H1 (cell line): ENCODE measurements at regions not wholly inside any gene's neighbourhood (a gene's known extent, or its start where the extent isn't known, plus 50 kb on each side); places are given as distances from the start of the nearest gene placed in this dataset.

Experiments used
- CTCF ChIA-PET: fragments of 300-600 bp; sonication (Branson Sonifier 250); formaldehyde crosslinking; loops from one replicate; lab custom pipeline; 2021; ENCODE audit not compliant: partially characterized antibody; lab: Charles Lee
- POLR2A ChIA-PET: fragments of 300-600 bp; sonication (Branson Sonifier 250); formaldehyde crosslinking; loops from one replicate; lab custom pipeline; 2021; ENCODE audit warnings: inconsistent platforms; ENCODE audit not compliant: partially characterized antibody; lab: Charles Lee
- DNase-seq, 2 experiments: peaks; one replicate each; pipeline versions ENCODE4 v3.0.0 to v3.0.0-alpha.2; 2010 to 2022; ENCODE audit warnings: low spot score in 2 of 2, low read depth in 1 of 2, mixed read lengths in 1 of 2
- FAIRE-seq: peaks from 2 replicates; lab custom pipeline; 2011; peaks lifted over from hg19 to GRCh38; lab: Jason Lieb, UNC
- H2AFZ ChIP-seq: 2 replicates; pipeline ENCODE4 v1.8.1; 2012; ENCODE audit warnings: low read length, inconsistent platforms
- H2AK5ac ChIP-seq: 2 replicates; pipeline ENCODE4 v1.6.1; 2013; ENCODE audit warnings: low read depth, low read length
- H2BK120ac ChIP-seq: replicated peaks from 2 replicates; pipeline ENCODE3; 2013; ENCODE audit warnings: low read depth, low read length, inconsistent platforms
- H2BK12ac ChIP-seq: 2 replicates; pipeline ENCODE4 v1.6.1; 2013; ENCODE audit warnings: low read depth, low read length
- H2BK15ac ChIP-seq: 2 replicates; pipeline ENCODE4 v1.6.1; 2013; ENCODE audit warnings: low read length
- H2BK20ac ChIP-seq: 2 replicates; pipeline ENCODE4 v1.6.1; 2013; ENCODE audit warnings: low read length
- H2BK5ac ChIP-seq: 2 replicates; pipeline ENCODE4 v1.6.1; 2013; ENCODE audit warnings: low read depth, low read length
- H3K14ac ChIP-seq: 2 replicates; pipeline ENCODE4 v1.6.1; 2013; ENCODE audit warnings: inconsistent platforms; ENCODE audit not compliant: insufficient read length
- H3K18ac ChIP-seq: 2 replicates; pipeline ENCODE4 v1.6.1; 2013; ENCODE audit warnings: low read length; ENCODE audit errors: extremely low read depth
- H3K23ac ChIP-seq: 2 replicates; pipeline ENCODE4 v1.6.1; 2013; ENCODE audit warnings: inconsistent platforms; ENCODE audit not compliant: insufficient read length
- H3K23me2 ChIP-seq: 2 replicates; pipeline ENCODE4 v1.6.1; 2013; ENCODE audit warnings: low read depth, low read length
- H3K27ac ChIP-seq: 2 replicates; pipeline ENCODE4 v1.6.1; 2011; ENCODE audit warnings: low read depth, low read length, inconsistent platforms
- H3K27me3 ChIP-seq, 4 experiments: replicated peaks in 1 of 4; 1 replicate in 1 of 4; 2 replicates in 3 of 4; pipeline versions ENCODE4 v1.6.1 to v1.8.1; 2011 to 2013; ENCODE audit warnings: low read length in 3 of 4, mild to moderate bottlenecking in 3 of 4, inconsistent platforms in 2 of 4, mixed read lengths in 2 of 4, moderate library complexity in 1 of 4; ENCODE audit not compliant: control insufficient read depth in 3 of 4, insufficient read depth in 3 of 4; ENCODE audit errors: extremely low read depth in 1 of 4
- H3K36me3 ChIP-seq, 4 experiments: 2 replicates each; pipeline versions ENCODE4 v1.6.1 to v1.8.1; 2011 to 2013; ENCODE audit warnings: mild to moderate bottlenecking in 4 of 4, low read length in 3 of 4, moderate library complexity in 2 of 4, control low read depth in 1 of 4, inconsistent platforms in 1 of 4; ENCODE audit not compliant: insufficient read depth in 4 of 4, control insufficient read depth in 2 of 4
- H3K4ac ChIP-seq: replicated peaks from 2 replicates; pipeline ENCODE3; 2013; ENCODE audit warnings: low read length, low read depth, mixed read lengths, inconsistent platforms; ENCODE audit not compliant: insufficient read length
- H3K4me1 ChIP-seq, 4 experiments: replicated peaks in 1 of 4; 1 replicate in 1 of 4; 2 replicates in 3 of 4; pipeline versions ENCODE4 v1.6.1 to v1.8.1; 2011 to 2013; ENCODE audit warnings: low read length in 3 of 4, inconsistent platforms in 2 of 4, mixed read lengths in 1 of 4; ENCODE audit not compliant: insufficient read depth in 4 of 4, control insufficient read depth in 3 of 4
- H3K4me2 ChIP-seq, 2 experiments: 2 replicates each; pipeline versions ENCODE4 v1.6.1 to v1.8.1; 2011 to 2013; ENCODE audit warnings: low read depth in 2 of 2, low read length in 2 of 2, control low read depth in 1 of 2, inconsistent platforms in 1 of 2, mild to moderate bottlenecking in 1 of 2; ENCODE audit not compliant: insufficient read depth in 1 of 2
- H3K4me3 ChIP-seq, 4 experiments: fragments of 200-600, 300-600 bp in 1 of 4; sonication (generic), shearing (Covaris generic), sonication (Bioruptor Twin) in 1 of 4; 2 replicates each; pipeline versions ENCODE4 v1.5.1 to v1.8.1; 2011 to 2016; ENCODE audit warnings: low read length in 4 of 4, low read depth in 3 of 4, control low read depth in 2 of 4, inconsistent platforms in 2 of 4, mild to moderate bottlenecking in 2 of 4, mixed read lengths in 1 of 4, moderate library complexity in 1 of 4; ENCODE audit not compliant: insufficient read depth in 2 of 4; ENCODE audit errors: extremely low read depth in 1 of 4
- H3K56ac ChIP-seq: replicated peaks from 2 replicates; pipeline ENCODE3; 2013; ENCODE audit warnings: low read depth, mild to moderate bottlenecking, mixed read lengths, low read length, inconsistent platforms; ENCODE audit not compliant: insufficient read length
- H3K79me1 ChIP-seq: 2 replicates; pipeline ENCODE4 v1.6.1; 2013; ENCODE audit warnings: low read depth, low read length, control low read depth
- H3K79me2 ChIP-seq, 2 experiments: 2 replicates each; pipeline versions ENCODE4 v1.6.1 to v1.8.1; 2012 to 2013; ENCODE audit warnings: low read length in 2 of 2, mild to moderate bottlenecking in 2 of 2, inconsistent platforms in 1 of 2; ENCODE audit not compliant: insufficient read depth in 2 of 2, control insufficient read depth in 1 of 2
- H3K9ac ChIP-seq, 4 experiments: replicated peaks in 1 of 4; 1 replicate in 1 of 4; 2 replicates in 3 of 4; pipeline versions ENCODE4 v1.6.1 to v1.8.1; 2011 to 2013; ENCODE audit warnings: low read depth in 3 of 4, low read length in 3 of 4, control low read depth in 2 of 4, mild to moderate bottlenecking in 2 of 4, moderate library complexity in 2 of 4, inconsistent platforms in 1 of 4; ENCODE audit errors: extremely low read depth in 1 of 4
- H3K9me3 ChIP-seq, 2 experiments: 2 replicates each; pipeline versions ENCODE4 v1.6.1 to v1.8.1; 2012 to 2013; ENCODE audit warnings: mild to moderate bottlenecking in 2 of 2, moderate library complexity in 2 of 2, control low read depth in 1 of 2, inconsistent platforms in 1 of 2, low read depth in 1 of 2, low read length in 1 of 2, mixed read lengths in 1 of 2; ENCODE audit not compliant: insufficient read depth in 2 of 2
- H4K20me1 ChIP-seq, 2 experiments: replicated peaks in 1 of 2; 2 replicates each; pipeline versions ENCODE3 to v1.8.1; 2011 to 2013; ENCODE audit warnings: inconsistent platforms in 2 of 2, low read length in 2 of 2, mild to moderate bottlenecking in 1 of 2; ENCODE audit not compliant: insufficient read depth in 2 of 2, control insufficient read depth in 1 of 2
- H4K5ac ChIP-seq: 2 replicates; pipeline ENCODE4 v1.6.1; 2013; ENCODE audit warnings: low read length, low read depth, mixed read lengths, inconsistent platforms; ENCODE audit not compliant: insufficient read length
- H4K8ac ChIP-seq: 2 replicates; pipeline ENCODE4 v1.8.0; 2013; ENCODE audit warnings: mild to moderate bottlenecking, moderate library complexity, low read length, inconsistent platforms; ENCODE audit not compliant: insufficient read depth; ENCODE audit errors: extremely low read depth
- H4K91ac ChIP-seq: replicated peaks from 2 replicates; pipeline ENCODE3; 2013; ENCODE audit warnings: low read length, mixed read lengths, inconsistent platforms; ENCODE audit not compliant: insufficient read length
- ATF2 ChIP-seq: IDR thresholded peaks from 2 replicates; pipeline ENCODE4 v1.6.1; 2012; ENCODE audit warnings: low read length, inconsistent platforms
- CHD2 ChIP-seq: IDR thresholded peaks from 2 replicates; pipeline ENCODE4 v1.6.1; 2012; ENCODE audit warnings: low read length, improper control_type of control experiment
- CREB1 ChIP-seq: IDR thresholded peaks from 2 replicates; pipeline ENCODE4 v1.6.1; 2012; ENCODE audit warnings: inconsistent platforms
- CTCF ChIP-seq, 3 experiments: IDR thresholded peaks; 1 replicate in 2 of 3; 2 replicates in 1 of 3; pipeline versions ENCODE4 v1.5.1 to v1.6.1; 2011; ENCODE audit warnings: low read length in 3 of 3, mild to moderate bottlenecking in 3 of 3, inconsistent platforms in 2 of 3, low read depth in 1 of 3, moderate library complexity in 1 of 3; ENCODE audit not compliant: insufficient read depth in 1 of 3; ENCODE audit errors: control extremely low read depth in 1 of 3
- RNF2 ChIP-seq: fragments of 200-900, 300-1000 bp; sonication (generic); IDR thresholded peaks from 2 replicates; pipeline ENCODE4 v1.7.1; 2016; ENCODE audit warnings: borderline replicate concordance, low read depth, mild to moderate bottlenecking, antibody characterized with exemption, low read length; ENCODE audit not compliant: poor library complexity, severe bottlenecking; ENCODE audit errors: missing control alignments
- SAP30 ChIP-seq: fragments of 300-600 bp; sonication (generic); IDR thresholded peaks from 2 replicates; pipeline ENCODE4 v1.7.1; 2012; ENCODE audit warnings: low read length, moderate library complexity, mild to moderate bottlenecking, inconsistent platforms; ENCODE audit not compliant: insufficient read depth, insufficient replicate concordance
- TAF1 ChIP-seq: IDR thresholded peaks from 2 replicates; pipeline ENCODE4 v1.6.1; 2011; ENCODE audit warnings: mild to moderate bottlenecking, low read depth, low read length
- TAF7 ChIP-seq: optimal IDR thresholded peaks from 2 replicates; pipeline ENCODE3; 2011; ENCODE audit warnings: low read depth, mild to moderate bottlenecking, inconsistent platforms, low read length, moderate library complexity, borderline replicate concordance
- TEAD4 ChIP-seq: IDR thresholded peaks from 2 replicates; pipeline ENCODE4 v1.6.1; 2012; ENCODE audit warnings: low read depth, low read length, inconsistent platforms, mixed read lengths
- WGBS, 2 experiments: shearing (Covaris generic) in 1 of 2; methylation state at CpG; one replicate each; pipeline versions ENCODE4 v1.1.6 to v1.1.7; 2013 to 2015; ENCODE audit warnings: low lambda C conversion rate in 2 of 2, mixed read lengths in 2 of 2, inconsistent platforms in 1 of 2, low coverage in 1 of 2, missing lambda C conversion rate in 1 of 2; ENCODE audit not compliant: insufficient replicate concordance in 2 of 2, insufficient coverage in 1 of 2, insufficient read length in 1 of 2; ENCODE audit errors: extremely low coverage in 1 of 2, missing lambda C conversion rate in 1 of 2; 5-methylcytosine and 5-hydroxymethylcytosine counted together

GRCh38 chr20:23152308-23152892 is 66.3 kb upstream of the CD93 start:
- H2AFZ ChIP-seq = no peak overlapping the region
- H3K4ac ChIP-seq = no peak overlapping the region
- H2BK120ac ChIP-seq = no peak overlapping the region
- no peak overlapping the region for H4K5ac ChIP-seq
- no peaks in the 10 kb centered on the region for H3K36me3 ChIP-seq
- WGBS, 2 experiments = 91% methylated on average over 9 of the region's 9 CpGs; no CpG with 5 or more reads in 1 of the 2 experiments
- H3K4me1 ChIP-seq = peaks cover 0 to 3% (median 2%) of the 10 kb centered on the region in 4 experiments; a peak in 3 of 7 replicates
- H3K9me3 ChIP-seq = no peaks in the 10 kb centered on the region
- no peaks in the 10 kb centered on the region for H3K27me3 ChIP-seq
- H4K91ac ChIP-seq = peak overlapping the region; percentile 63
- no peak overlapping the region for H3K23ac ChIP-seq
- H3K23me2 ChIP-seq = no peaks in the 10 kb centered on the region
- no peak overlapping the region for H3K9ac ChIP-seq
- CTCF ChIA-PET = no interaction called here
- FAIRE-seq = no peak
- no peak overlapping the region for H3K18ac ChIP-seq
- POLR2A ChIA-PET = no interaction called here
- peak in 1 of 2 experiments; percentile 27 for DNase-seq
- H2BK15ac ChIP-seq = no peak overlapping the region
- H3K14ac ChIP-seq = no peak overlapping the region
- H3K27ac ChIP-seq = no peak overlapping the region
- no peak overlapping the region for H2BK20ac ChIP-seq
- H4K20me1 ChIP-seq = no peaks in the 10 kb centered on the region
- no peak overlapping the region for H3K56ac ChIP-seq
- no peaks in the 10 kb centered on the region for H3K79me1 ChIP-seq
- H3K79me2 ChIP-seq = no peaks in the 10 kb centered on the region
- no peak overlapping the region for H4K8ac ChIP-seq
- H2BK12ac ChIP-seq = peak overlapping the region; percentile 73; the same call in 1 of the 2 replicates
- no peak overlapping the region for H3K4me2 ChIP-seq
- no peak overlapping the region for H2BK5ac ChIP-seq
- no peak overlapping the region for H2AK5ac ChIP-seq
- no peak overlapping the region for H3K4me3 ChIP-seq
- no peak for TF ChIP-seq TAF1
- TF ChIP-seq RNF2 = no peak
- no peak for TF ChIP-seq ATF2
- no peak for TF ChIP-seq CHD2
- TF ChIP-seq SAP30 = no peak
- no peak for TF ChIP-seq TAF7
- no peak for TF ChIP-seq TEAD4
- no peak for TF ChIP-seq CTCF (IDR thresholded peaks at IDR 0.05; ENCODE audit: control extremely low read depth in 1 of 3, insufficient read depth in 1 of 3, low read depth in 1 of 3, low read length in 3 of 3)
- no peak for TF ChIP-seq CREB1
